Mucosa of descending colon (tissue), 3 donors: ENCODE measurements at regions not wholly inside any gene's neighbourhood (a gene's known extent, or its start where the extent isn't known, plus 50 kb on each side); places are given as distances from the start of the nearest gene placed in this dataset.

ENCODE experiments used
- ATAC-seq: fragments of 200-7000 bp; cut with Tn5 transposase; one replicate; pipeline ENCODE4 v1.9.1; 2020; ENCODE audit warnings: mild to moderate bottlenecking, moderate library complexity
- DNase-seq, 3 donors: peaks; one replicate each; pipeline ENCODE4 v3.0.0-alpha.2; 2020
- H3K36me3 ChIP-seq: fragments of 200-600 bp; one replicate; pipeline ENCODE4 v1.8.0; 2021; ENCODE audit warnings: low read depth, mild to moderate bottlenecking
- H3K4me1 ChIP-seq: fragments of 200-600 bp; one replicate; pipeline ENCODE4 v1.8.0; 2021; ENCODE audit warnings: low read depth, mild to moderate bottlenecking
- H3K4me3 ChIP-seq: fragments of 200-600 bp; one replicate; pipeline ENCODE4 v1.8.0; 2021; ENCODE audit warnings: mild to moderate bottlenecking
- H3K9me3 ChIP-seq: fragments of 200-600 bp; one replicate; pipeline ENCODE4 v1.8.0; 2021; ENCODE audit warnings: mild to moderate bottlenecking
- intact Hi-C, 2 donors: fragments of 100-400 bp; cut with DNase I in 1 of 2; cut with micrococcal nuclease in 1 of 2; formaldehyde crosslinking; loops; one replicate each; pipeline versions ENCODE4 v1.11.0 to v1.11.1; 2022; cut with DNase I, micrococcal nuclease
- TF ChIP-seq, protein P1 (sequence below): fragments of 200-600 bp; IDR thresholded peaks from one replicate; pipeline ENCODE4 v1.8.0; 2022; ENCODE audit warnings: antibody characterized with exemption, mild to moderate bottlenecking
- donor health status: DM: no; HTN: no; CAD: no; lungs with moderate emphysema.
- donor health status: DM: no; HTN: no; CAD: no.
- donor health status: DM: no; HTN: yes; CAD: no.

GRCh38 chr6:93749191-93749590 is 329.8 kb upstream of the EPHA7 start:
- TF ChIP-seq, protein P1, sequence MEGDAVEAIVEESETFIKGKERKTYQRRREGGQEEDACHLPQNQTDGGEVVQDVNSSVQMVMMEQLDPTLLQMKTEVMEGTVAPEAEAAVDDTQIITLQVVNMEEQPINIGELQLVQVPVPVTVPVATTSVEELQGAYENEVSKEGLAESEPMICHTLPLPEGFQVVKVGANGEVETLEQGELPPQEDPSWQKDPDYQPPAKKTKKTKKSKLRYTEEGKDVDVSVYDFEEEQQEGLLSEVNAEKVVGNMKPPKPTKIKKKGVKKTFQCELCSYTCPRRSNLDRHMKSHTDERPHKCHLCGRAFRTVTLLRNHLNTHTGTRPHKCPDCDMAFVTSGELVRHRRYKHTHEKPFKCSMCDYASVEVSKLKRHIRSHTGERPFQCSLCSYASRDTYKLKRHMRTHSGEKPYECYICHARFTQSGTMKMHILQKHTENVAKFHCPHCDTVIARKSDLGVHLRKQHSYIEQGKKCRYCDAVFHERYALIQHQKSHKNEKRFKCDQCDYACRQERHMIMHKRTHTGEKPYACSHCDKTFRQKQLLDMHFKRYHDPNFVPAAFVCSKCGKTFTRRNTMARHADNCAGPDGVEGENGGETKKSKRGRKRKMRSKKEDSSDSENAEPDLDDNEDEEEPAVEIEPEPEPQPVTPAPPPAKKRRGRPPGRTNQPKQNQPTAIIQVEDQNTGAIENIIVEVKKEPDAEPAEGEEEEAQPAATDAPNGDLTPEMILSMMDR = no peak
- no peaks in the 10 kb centered on the region for H3K9me3 ChIP-seq
- intact Hi-C loops = no loop called here

GRCh38 chr6:93746892-93747291 is 327.5 kb upstream of the EPHA7 start:
- no peak overlapping the region for H3K4me3 ChIP-seq
- no peaks in the 10 kb centered on the region for H3K36me3 ChIP-seq
- H3K9me3 ChIP-seq = no peaks in the 10 kb centered on the region
- DNase-seq (no peak), ATAC-seq (no peak)
- no peaks in the 10 kb centered on the region for H3K4me1 ChIP-seq
- TF ChIP-seq, protein P1 = no peak
- intact Hi-C loops = no loop called here

More at GRCh38 chr6:93749191-93749590, 329.8 kb upstream of the EPHA7 start:
- no peaks in the 10 kb centered on the region for H3K36me3 ChIP-seq
- H3K4me3 ChIP-seq = no peak overlapping the region
- ATAC-seq = no peak
- no peak for DNase-seq
- H3K4me1 ChIP-seq = no peaks in the 10 kb centered on the region

DNA sequence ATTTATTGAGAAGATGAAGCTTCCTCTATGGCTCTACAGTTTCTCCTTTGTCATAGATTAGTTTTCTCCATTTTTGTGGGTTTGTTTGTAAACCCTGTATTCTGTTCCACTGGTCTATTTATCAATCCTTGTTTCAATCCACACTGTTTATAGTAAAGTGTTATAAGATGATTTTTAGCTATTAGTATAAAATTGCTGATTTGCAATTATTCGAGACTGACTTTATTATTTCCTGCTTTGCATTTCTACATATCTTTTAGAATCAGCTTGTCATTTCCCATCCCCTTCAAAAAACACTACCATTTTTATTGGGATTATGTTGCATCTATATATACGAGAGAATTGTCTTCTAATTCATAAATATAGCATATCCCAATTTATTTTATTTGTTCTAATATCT is 325.9 kb upstream of the EPHA7 start:
- DNase-seq = no peak
- ATAC-seq = no peak
- no peaks in the 10 kb centered on the region for H3K4me1 ChIP-seq
- TF ChIP-seq, protein P1 = no peak
- intact Hi-C loops = no loop called here
- H3K36me3 ChIP-seq = no peaks in the 10 kb centered on the region
- H3K4me3 ChIP-seq = no peak overlapping the region
- H3K9me3 ChIP-seq = no peaks in the 10 kb centered on the region

DNA sequence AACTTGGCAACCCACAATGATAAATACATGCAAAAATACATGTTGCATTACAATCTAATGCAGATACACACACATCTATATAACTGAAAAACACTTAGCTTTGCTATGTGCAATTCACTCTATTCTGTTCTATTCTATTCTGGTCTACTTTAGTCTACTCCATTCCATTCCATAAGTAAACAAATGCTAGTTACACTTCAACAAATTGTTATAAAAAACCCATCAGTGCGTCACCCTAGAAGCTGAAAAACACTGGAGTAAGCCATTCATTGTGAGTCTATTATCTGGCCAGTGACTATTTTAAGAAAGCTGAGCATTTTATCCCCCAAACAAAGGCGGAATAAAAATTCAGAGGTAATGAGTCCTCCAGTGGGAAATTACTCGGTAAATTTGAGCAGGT is 315.7 kb upstream of the EPHA7 start:
- ATAC-seq (peak; percentile 44), DNase-seq (no peak)
- peaks cover 6% of the 10 kb centered on the region for H3K4me1 ChIP-seq
- H3K4me3 ChIP-seq = no peak overlapping the region
- intact Hi-C loops = no loop called here
- TF ChIP-seq, protein P1 = no peak
- H3K36me3 ChIP-seq = no peaks in the 10 kb centered on the region
- H3K9me3 ChIP-seq = no peaks in the 10 kb centered on the region

GRCh38 chr6:93731306-93731705 is 311.9 kb upstream of the EPHA7 start:
- Histone ChIP-seq H3K36me3 (no peaks in the 10 kb centered on the region), H3K4me1 (peaks cover 13% of the 10 kb centered on the region), H3K4me3 (no peak overlapping the region), H3K9me3 (no peaks in the 10 kb centered on the region)
- peak; percentile 94 for ATAC-seq
- intact Hi-C loops = no loop called here
- no peak for DNase-seq
- TF ChIP-seq, protein P1 = no peak

DNA sequence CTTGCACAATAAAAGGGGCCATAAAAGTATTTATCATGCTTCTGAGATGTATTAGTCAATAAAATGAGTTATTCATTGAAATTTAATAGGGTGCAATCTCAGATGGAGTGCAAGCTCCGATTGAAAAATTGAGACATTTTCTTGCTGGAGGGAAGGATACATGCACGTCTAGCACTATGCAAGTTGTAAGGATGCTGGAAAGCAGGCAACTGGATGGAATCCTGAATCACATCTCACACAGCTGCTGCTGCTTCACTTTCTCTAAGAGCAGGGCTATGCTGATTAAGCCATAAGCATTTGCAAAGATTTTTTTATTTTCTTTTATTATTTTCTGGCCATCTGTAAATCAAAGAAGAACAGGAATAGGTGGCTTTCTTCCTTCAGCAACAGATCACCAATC is 308.8 kb upstream of the EPHA7 start:
- TF ChIP-seq, protein P1 = no peak
- DNase-seq = no peak
- ATAC-seq = no peak
- H3K9me3 ChIP-seq = no peaks in the 10 kb centered on the region
- no peaks in the 10 kb centered on the region for H3K36me3 ChIP-seq
- intact Hi-C loops = no loop called here
- H3K4me3 ChIP-seq = no peak overlapping the region
- H3K4me1 ChIP-seq = peaks cover 10% of the 10 kb centered on the region
